Right atrium auricular region (tissue), 2 donors: ENCODE measurements at regions not wholly inside any gene's neighbourhood (a gene's known extent, or its start where the extent isn't known, plus 50 kb on each side); places are given as distances from the start of the nearest gene placed in this dataset.

Source experiments
- DNase-seq: peaks from one replicate; pipeline ENCODE4 v3.0.0-alpha.2; 2019; ENCODE audit warnings: low spot score
- H3K27ac ChIP-seq, 2 donors: fragments of 200-600 bp; sonication (generic); 1 replicate in 1 of 2; 2 replicates in 1 of 2; pipeline ENCODE4 v1.5.1; 2016 to 2019
- H3K27me3 ChIP-seq, 2 donors: fragments of 200-600 bp; sonication (generic); one replicate each; pipeline versions ENCODE4 v1.5.1 to v1.6.0; 2017 to 2019
- H3K36me3 ChIP-seq: fragments of 200-600 bp; sonication (generic); one replicate; pipeline ENCODE4 v1.5.1; 2016
- H3K4me1 ChIP-seq, 2 donors: fragments of 200-600 bp; sonication (generic); one replicate each; pipeline versions ENCODE4 v1.5.1 to v1.6.0; 2017 to 2019
- H3K4me3 ChIP-seq, 2 donors: fragments of 200-600 bp; sonication (generic); 1 replicate in 1 of 2; 2 replicates in 1 of 2; pipeline ENCODE4 v1.5.1; 2017 to 2019; ENCODE audit warnings: mild to moderate bottlenecking in 1 of 2, moderate library complexity in 1 of 2
- H3K9me3 ChIP-seq, 2 donors: fragments of 200-600 bp; sonication (generic); one replicate each; pipeline ENCODE4 v1.5.1; 2019
- CTCF ChIP-seq, 2 donors: fragments of 200-600 bp; sonication (generic); IDR thresholded peaks; one replicate each; pipeline ENCODE4 v1.5.1; 2019; ENCODE audit warnings: antibody characterized with exemption in 2 of 2

- DNase-seq, result no peak
- Histone ChIP-seq H3K4me1 (no peaks in the 10 kb centered on the region), H3K9me3 (no peaks in the 10 kb centered on the region), H3K4me3 (no peak overlapping the region), H3K27ac (no peak overlapping the region), H3K27me3 (no peaks in the 10 kb centered on the region), H3K36me3 (no peaks in the 10 kb centered on the region)
- TF ChIP-seq CTCF (IDR thresholded peaks at IDR 0.05), result no peak
Measured at GRCh38 chr13:87198371-87198770, 472.8 kb upstream of the SLITRK5 start.

GRCh38 chr13:87206708-87207107, 464.5 kb upstream of the SLITRK5 start:
- TF ChIP-seq CTCF (IDR thresholded peaks at IDR 0.05), result no peak
- no peak for DNase-seq
- no peaks in the 10 kb centered on the region for H3K36me3 ChIP-seq
- no peaks in the 10 kb centered on the region for H3K4me1 ChIP-seq
- H3K27ac ChIP-seq, result no peak overlapping the region
- H3K4me3 ChIP-seq, result no peak overlapping the region
- no peaks in the 10 kb centered on the region for H3K9me3 ChIP-seq
- H3K27me3 ChIP-seq, result no peaks in the 10 kb centered on the region

- Histone ChIP-seq H3K27ac (no peak overlapping the region), H3K27me3 (no peaks in the 10 kb centered on the region), H3K4me1 (no peaks in the 10 kb centered on the region), H3K36me3 (no peaks in the 10 kb centered on the region), H3K9me3 (no peaks in the 10 kb centered on the region), H3K4me3 (no peak overlapping the region)
- DNase-seq, result no peak
- TF ChIP-seq CTCF (IDR thresholded peaks at IDR 0.05), result no peak
Measured at GRCh38 chr13:87207280-87208003, 463.7 kb upstream of the SLITRK5 start.

GRCh38 chr13:87208636-87209035, 462.5 kb upstream of the SLITRK5 start:
- no peaks in the 10 kb centered on the region for H3K9me3 ChIP-seq
- H3K4me1 ChIP-seq, result no peaks in the 10 kb centered on the region
- H3K4me3 ChIP-seq, result no peak overlapping the region
- no peaks in the 10 kb centered on the region for H3K27me3 ChIP-seq
- no peaks in the 10 kb centered on the region for H3K36me3 ChIP-seq
- TF ChIP-seq CTCF (IDR thresholded peaks at IDR 0.05), result no peak
- no peak overlapping the region for H3K27ac ChIP-seq
- no peak for DNase-seq

- TF ChIP-seq CTCF (IDR thresholded peaks at IDR 0.05), result no peak
- no peaks in the 10 kb centered on the region for H3K4me1 ChIP-seq
- no peak for DNase-seq
- H3K4me3 ChIP-seq, result no peak overlapping the region
- no peaks in the 10 kb centered on the region for H3K36me3 ChIP-seq
- no peak overlapping the region for H3K27ac ChIP-seq
- H3K9me3 ChIP-seq, result no peaks in the 10 kb centered on the region
- no peaks in the 10 kb centered on the region for H3K27me3 ChIP-seq
Measured at GRCh38 chr13:87234981-87235380, 436.2 kb upstream of the SLITRK5 start.

GRCh38 chr13:87235621-87236020, 435.6 kb upstream of the SLITRK5 start:
- Histone ChIP-seq H3K9me3 (no peaks in the 10 kb centered on the region), H3K27ac (no peak overlapping the region)

More at GRCh38 chr13:87235621-87236020, 435.6 kb upstream of the SLITRK5 start:
- no peak for DNase-seq
- Histone ChIP-seq H3K27me3 (no peaks in the 10 kb centered on the region), H3K36me3 (no peaks in the 10 kb centered on the region), H3K4me3 (no peak overlapping the region), H3K4me1 (no peaks in the 10 kb centered on the region)
- no peak for TF ChIP-seq CTCF (IDR thresholded peaks at IDR 0.05)
